HEK293T (cell line): ENCODE measurements at regions not wholly inside any gene's neighbourhood (a gene's known extent, or its start where the extent isn't known, plus 50 kb on each side); places are given as distances from the start of the nearest gene placed in this dataset.

ENCODE experiments used
- CTCF ChIA-PET: fragments of 350-600 bp; formaldehyde crosslinking; extraction: SDS; loops from one replicate; lab custom pipeline; 2021; ENCODE audit warnings: antibody characterized with exemption, inconsistent platforms; lab: Yijun Ruan, JAX
- POLR2A ChIA-PET: fragments of 350-600 bp; formaldehyde crosslinking; extraction: SDS; loops from one replicate; lab custom pipeline; 2020; ENCODE audit warnings: antibody characterized with exemption, inconsistent platforms; lab: Yijun Ruan, JAX
- DNase-seq: peaks from one replicate; pipeline ENCODE4 v3.0.0; 2012; ENCODE audit warnings: mixed read lengths; ENCODE audit errors: extremely low spot score
- ARNT ChIP-seq: fragments of 450-650 bp; IDR thresholded peaks from 2 replicates; pipeline ENCODE4 v1.6.1; 2017; ENCODE audit warnings: mild to moderate bottlenecking
- BHLHE40 ChIP-seq: fragments of 450-650 bp; IDR thresholded peaks from 2 replicates; pipeline ENCODE4 v1.6.1; 2016; ENCODE audit warnings: mild to moderate bottlenecking, moderate library complexity, borderline replicate concordance
- CTBP1 ChIP-seq: fragments of 450-650 bp; IDR thresholded peaks from 2 replicates; pipeline ENCODE4 v1.6.1; 2016; ENCODE audit warnings: borderline replicate concordance
- ELF4 ChIP-seq: fragments of 450-650 bp; IDR thresholded peaks from 2 replicates; pipeline ENCODE4 v1.6.1; 2017; ENCODE audit warnings: antibody characterized with exemption
- FOXA1 ChIP-seq: fragments of 450-650 bp; IDR thresholded peaks from 2 replicates; pipeline ENCODE4 v1.6.1; 2016; ENCODE audit warnings: mild to moderate bottlenecking
- FOXK2 ChIP-seq: fragments of 450-650 bp; IDR thresholded peaks from 2 replicates; pipeline ENCODE4 v1.6.1; 2016; ENCODE audit warnings: mild to moderate bottlenecking
- FOXM1 ChIP-seq: fragments of 450-650 bp; IDR thresholded peaks from 2 replicates; pipeline ENCODE4 v1.6.1; 2017; ENCODE audit warnings: mild to moderate bottlenecking, borderline replicate concordance
- HDGF ChIP-seq: fragments of 450-650 bp; IDR thresholded peaks from 2 replicates; pipeline ENCODE4 v1.6.1; 2017; ENCODE audit warnings: antibody characterized with exemption, borderline replicate concordance
- L3MBTL2 ChIP-seq: fragments of 450-650 bp; conservative IDR thresholded peaks from 2 replicates; pipeline ENCODE4 v1.6.1; 2016; ENCODE audit warnings: mild to moderate bottlenecking
- LEF1 ChIP-seq: fragments of 450-650 bp; IDR thresholded peaks from 2 replicates; pipeline ENCODE4 v1.6.1; 2017; ENCODE audit warnings: mild to moderate bottlenecking, borderline replicate concordance
- NFRKB ChIP-seq: fragments of 450-650 bp; IDR thresholded peaks from 2 replicates; pipeline ENCODE4 v1.6.1; 2016; ENCODE audit warnings: mild to moderate bottlenecking, moderate library complexity
- PKNOX1 ChIP-seq: fragments of 450-650 bp; IDR thresholded peaks from 2 replicates; pipeline ENCODE4 v1.6.1; 2016
- SP1 ChIP-seq: fragments of 450-650 bp; IDR thresholded peaks from 2 replicates; pipeline ENCODE4 v1.6.1; 2017
- SUZ12 ChIP-seq: fragments of 450-650 bp; IDR thresholded peaks from 2 replicates; pipeline ENCODE4 v1.6.1; 2016; ENCODE audit warnings: mild to moderate bottlenecking
- TARDBP ChIP-seq: fragments of 450-650 bp; IDR thresholded peaks from 2 replicates; pipeline ENCODE4 v1.6.1; 2016
- ZNF384 ChIP-seq: fragments of 450-650 bp; IDR thresholded peaks from 2 replicates; pipeline ENCODE4 v1.6.1; 2016

GRCh38 chr3:159865041-159865579 is 123.5 kb upstream of the IL12A start:
- ChIA-PET POLR2A (no interaction called here), CTCF (interaction anchor here (0.6 to 1.1 kb wide), 2 partner anchors 9 to 10 kb away, joined by 3 to 4 read pairs; no protein-coding TSS in a partner anchor)
- DNase-seq: no peak

GRCh38 chr3:159866201-159866746 is 122.4 kb upstream of the IL12A start:
- ChIA-PET CTCF (interaction anchor here (0.7 kb wide), 1 partner anchor 17 kb away, joined by 4 read pairs; no protein-coding TSS in a partner anchor), POLR2A (no interaction called here)
- TF ChIP-seq PKNOX1: no peak
- DNase-seq: no peak

More at GRCh38 chr3:159865041-159865579, 123.5 kb upstream of the IL12A start:
- TF ChIP-seq SP1 (no peak), ZNF384 (no peak), PKNOX1 (no peak), HDGF (no peak), BHLHE40 (no peak), L3MBTL2 (no peak), SUZ12 (no peak), ELF4 (no peak), LEF1 (no peak), FOXK2 (no peak), FOXM1 (no peak), FOXA1 (no peak), ARNT (no peak)

GRCh38 chr3:159867372-159867771 is 121.3 kb upstream of the IL12A start:
- ChIA-PET CTCF (no interaction called here), POLR2A (no interaction called here)
- DNase-seq: no peak
- TF ChIP-seq SUZ12: no peak
- no peak for TF ChIP-seq ARNT

- ChIA-PET POLR2A (no interaction called here), CTCF (no interaction called here)
- no peak for DNase-seq
- TF ChIP-seq ARNT: no peak
- TF ChIP-seq BHLHE40: no peak
- TF ChIP-seq FOXM1: no peak
- TF ChIP-seq PKNOX1: no peak
- TF ChIP-seq CTBP1: no peak
- TF ChIP-seq ELF4: no peak
- TF ChIP-seq L3MBTL2: no peak
- no peak for TF ChIP-seq LEF1
- TF ChIP-seq TARDBP: no peak
- no peak for TF ChIP-seq FOXK2
- TF ChIP-seq NFRKB: no peak
- no peak for TF ChIP-seq SUZ12
- no peak for TF ChIP-seq FOXA1
- TF ChIP-seq HDGF: no peak
- TF ChIP-seq ZNF384: no peak
- no peak for TF ChIP-seq SP1
Observed at GRCh38 chr3:159870723-159871122, 117.9 kb upstream of the IL12A start.

DNA sequence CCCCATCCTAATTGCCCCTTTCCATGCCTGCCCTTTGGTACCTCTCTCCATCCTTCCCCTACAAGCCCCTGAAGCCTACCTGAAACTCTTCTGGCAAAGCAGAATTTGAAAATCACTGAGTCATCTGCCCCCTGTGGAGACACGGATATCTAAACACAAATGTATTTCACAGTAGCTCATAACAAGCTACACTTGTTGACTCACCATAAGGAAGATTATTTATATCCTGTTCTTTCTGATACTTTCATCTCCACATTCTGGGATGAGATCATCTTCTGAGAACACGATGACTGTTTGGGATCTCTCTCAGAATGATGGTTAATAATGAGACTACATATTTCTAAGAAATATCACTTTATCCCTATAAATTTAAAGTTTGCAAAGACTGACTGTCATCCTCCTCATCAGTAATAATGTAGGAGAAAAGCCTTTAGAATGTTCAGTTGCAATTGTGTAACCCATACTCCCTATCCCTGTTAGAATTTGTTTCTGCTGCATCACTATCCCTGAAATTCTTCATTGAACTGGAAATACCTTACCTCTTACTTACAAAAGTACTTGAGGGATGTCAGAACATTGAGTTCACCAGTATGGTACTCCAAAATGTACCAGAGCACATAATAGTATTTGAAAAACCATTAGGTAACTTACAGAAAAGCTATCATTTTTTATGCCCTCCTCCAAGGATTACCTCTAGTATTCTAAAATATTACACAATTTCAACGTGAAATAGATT is 116.1 kb upstream of the IL12A start:
- CTCF ChIA-PET: interaction anchor here (0.6 to 2.1 kb wide), 3 partner anchors 10 to 28 kb away, joined by 3 to 6 read pairs (median 3); no protein-coding TSS in a partner anchor
- no peak for DNase-seq
- TF ChIP-seq TARDBP: no peak
- no peak for TF ChIP-seq HDGF
- no peak for TF ChIP-seq FOXK2
- TF ChIP-seq L3MBTL2: no peak
- POLR2A ChIA-PET: no interaction called here

DNA sequence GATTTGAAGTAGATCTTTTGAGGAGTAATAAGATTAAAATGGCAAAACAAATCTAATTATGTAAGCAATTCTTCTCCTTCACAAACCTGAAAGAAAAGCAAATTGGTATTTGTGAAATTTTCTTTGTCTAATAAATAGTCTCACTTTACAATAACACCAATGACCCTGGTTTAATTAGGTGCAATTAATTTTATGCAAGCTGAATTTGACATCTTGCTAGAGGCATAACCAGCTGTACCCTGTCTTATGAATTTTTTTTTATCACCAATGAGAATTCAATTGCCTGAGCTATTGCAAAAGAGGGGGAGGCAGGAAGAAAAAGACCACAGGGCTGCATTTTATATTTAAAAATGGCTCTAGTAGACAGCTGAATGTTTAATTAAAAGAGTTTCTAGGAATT is 113.5 kb upstream of the IL12A start:
- ChIA-PET CTCF (interaction anchor here (0.6 kb wide), 1 partner anchor 10 kb away, joined by 3 read pairs; no protein-coding TSS in a partner anchor), POLR2A (no interaction called here)
- DNase-seq: no peak
- TF ChIP-seq ELF4: no peak

DNA sequence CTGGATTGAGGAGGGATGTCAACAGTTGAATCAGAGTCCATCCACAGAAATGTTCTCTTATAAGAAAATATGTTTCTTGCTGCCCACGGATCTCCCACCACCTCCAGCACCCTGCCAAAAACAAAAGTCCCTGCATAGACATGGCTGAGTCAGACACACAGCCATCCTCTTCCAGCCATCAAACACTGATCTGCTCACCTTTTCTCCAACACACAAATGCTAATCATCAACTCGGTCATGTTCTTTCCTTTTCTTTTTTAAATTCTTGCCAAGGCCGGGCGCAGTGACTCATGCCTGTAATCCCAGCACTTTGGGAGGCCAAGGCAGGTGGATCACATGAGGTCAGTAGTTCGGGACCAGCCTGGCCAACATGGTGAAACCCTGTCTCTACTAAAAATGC is 110.7 kb upstream of the IL12A start:
- DNase-seq: no peak
- POLR2A ChIA-PET: no interaction called here
- TF ChIP-seq ZNF384: no peak
- no peak for TF ChIP-seq BHLHE40
- TF ChIP-seq TARDBP: no peak
- CTCF ChIA-PET: no interaction called here
